Activated CD4-positive, alpha-beta T cell treated with anti-CD3 and anti-CD28 coated beads, Interleukin-2, amount 50 U/mL, for 48 hours (primary cell): ENCODE measurements at regions not wholly inside any gene's neighbourhood (a gene's known extent, or its start where the extent isn't known, plus 50 kb on each side); places are given as distances from the start of the nearest gene placed in this dataset.
"Not testable (repeated sequence)": the region's sequence is repeated elsewhere in the genome, so short reads cannot be mapped to it uniquely, and the experiment has no call there.

ENCODE experiments used
- DNase-seq, 2 experiments: peaks; one replicate each; pipeline ENCODE4 v3.0.0-alpha.2; 2020

DNA sequence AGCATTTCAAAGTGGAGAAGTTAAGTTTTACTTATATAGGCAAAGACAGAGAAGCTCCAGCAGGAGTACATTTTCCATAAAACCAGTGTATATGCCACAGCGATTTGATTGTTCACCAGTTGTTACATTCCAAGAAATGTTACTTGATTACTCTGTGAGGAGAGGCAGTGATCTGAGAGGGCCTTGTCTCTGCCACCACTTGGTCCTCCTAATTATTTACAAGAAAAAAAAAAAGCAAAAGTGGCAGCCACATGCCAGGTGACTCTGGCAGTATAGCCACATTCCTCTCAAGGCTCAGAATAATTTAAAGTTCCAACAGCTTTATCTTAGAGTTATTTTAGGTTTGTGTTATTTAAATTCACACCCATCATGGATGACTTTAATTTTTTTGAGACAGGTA is 1077.8 kb downstream of the ZPLD1 start:
- DNase-seq: no peak

GRCh38 chr3:103513003-103513402 is 1078.2 kb downstream of the ZPLD1 start:
- DNase-seq: no peak

GRCh38 chr3:103515116-103515515 is 1080.3 kb downstream of the ZPLD1 start:
- DNase-seq: no peak

DNA sequence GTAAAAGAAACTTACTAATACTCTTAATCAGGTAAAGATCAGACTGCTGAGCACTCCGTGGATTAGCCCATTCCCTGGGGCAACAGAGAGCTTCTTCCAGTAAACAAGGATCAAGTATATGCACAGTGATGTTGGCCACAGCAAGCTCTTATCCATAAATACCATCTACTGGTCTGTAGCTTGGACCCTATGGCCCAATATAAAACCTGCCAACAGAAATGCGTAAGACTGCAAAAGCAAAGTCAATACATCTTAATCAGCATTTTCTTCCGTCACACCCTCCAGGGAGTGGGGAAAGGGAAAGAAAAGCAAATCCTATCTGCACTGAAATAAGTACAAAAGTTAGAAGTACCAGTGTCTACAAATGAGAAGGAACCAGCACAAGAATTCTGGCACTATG is 1082.1 kb downstream of the ZPLD1 start:
- DNase-seq: no peak

DNA sequence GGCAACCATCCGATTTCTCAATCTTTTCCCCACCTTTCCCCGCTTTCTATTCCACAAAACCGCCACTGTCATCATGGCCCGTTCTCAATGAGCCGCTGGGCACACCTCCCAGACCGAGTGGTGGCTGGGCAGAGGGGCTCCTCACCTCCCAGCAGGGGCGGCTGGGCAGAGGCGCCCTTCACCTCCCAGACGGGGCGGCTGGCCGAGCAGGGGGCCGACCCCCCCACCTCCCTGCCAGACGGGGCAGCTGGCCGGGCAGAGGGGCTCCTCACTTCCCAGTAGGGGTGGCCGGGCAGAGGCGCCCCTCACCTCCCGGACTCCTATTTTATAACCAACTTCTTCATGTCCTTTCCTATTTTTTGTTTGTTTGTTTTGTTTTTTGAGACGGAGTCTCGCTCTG is 1096.5 kb downstream of the ZPLD1 start:
- DNase-seq: not testable (repeated sequence)

GRCh38 chr3:103532986-103533385 is 1098.2 kb downstream of the ZPLD1 start:
- DNase-seq: no peak

DNA sequence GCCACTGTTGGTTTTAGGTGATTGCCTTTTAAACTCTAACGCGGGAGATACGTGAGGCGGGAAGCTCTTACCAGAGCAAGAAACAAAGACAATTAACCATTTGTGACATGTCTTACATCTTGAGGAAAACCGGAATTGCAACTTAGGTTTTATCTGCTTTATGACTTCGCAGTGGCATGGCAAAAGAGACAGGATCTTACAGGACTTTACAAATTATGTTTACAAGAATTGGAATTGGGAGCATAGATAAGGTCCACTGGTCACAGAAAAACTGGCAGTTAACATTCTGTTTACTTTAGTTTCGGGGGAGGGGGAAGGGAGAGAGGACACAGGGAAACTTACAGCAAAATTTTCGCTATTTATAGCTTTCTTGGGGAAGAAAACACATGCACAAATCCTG is 1119.6 kb downstream of the ZPLD1 start:
- no peak for DNase-seq

DNA sequence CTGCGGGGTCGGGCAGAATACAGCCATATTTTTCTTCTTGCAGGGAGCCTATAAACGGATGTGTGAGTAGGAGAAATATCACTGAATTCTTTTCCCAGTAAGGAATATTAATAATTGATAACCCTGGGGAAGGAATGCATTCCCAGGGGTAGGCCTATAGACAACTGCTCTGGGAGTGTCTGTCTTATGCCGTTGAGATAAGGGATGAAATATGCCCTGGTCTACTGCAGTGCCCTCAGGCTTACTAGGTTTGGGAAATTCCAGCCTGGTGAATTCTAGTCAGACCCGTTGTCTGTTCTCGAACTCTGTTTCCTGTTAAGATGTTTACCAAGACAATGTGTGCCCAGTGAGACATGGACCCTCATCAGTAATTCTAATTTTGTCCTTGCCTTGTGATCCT is 1129.3 kb downstream of the ZPLD1 start:
- not testable (repeated sequence) for DNase-seq

- no peak for DNase-seq
Observed at GRCh38 chr3:103585809-103586208, 1151.0 kb downstream of the ZPLD1 start.

GRCh38 chr3:103589770-103590169 is 1155.0 kb downstream of the ZPLD1 start:
- DNase-seq: no peak

GRCh38 chr3:103600844-103601243 is 1166.0 kb downstream of the ZPLD1 start:
- no peak for DNase-seq

DNA sequence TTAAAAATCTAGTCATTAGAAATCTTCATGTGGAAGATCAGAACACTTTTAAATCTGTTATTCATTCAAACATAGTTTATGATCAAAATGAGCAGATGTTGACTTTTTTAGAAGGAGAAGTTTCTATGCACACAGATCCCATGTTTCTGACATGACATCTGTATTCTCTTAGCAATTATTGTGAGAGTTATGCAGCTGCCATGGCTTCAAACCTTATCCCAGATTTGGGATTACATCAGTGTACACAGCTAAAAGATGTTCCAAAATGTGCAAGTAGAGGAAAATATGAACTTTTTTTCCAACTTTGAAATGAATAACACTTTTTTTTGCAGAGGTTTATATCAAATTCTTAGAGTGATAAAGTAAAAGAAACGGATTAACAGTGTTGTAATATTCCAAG is 1166.9 kb downstream of the ZPLD1 start:
- DNase-seq: no peak

DNA sequence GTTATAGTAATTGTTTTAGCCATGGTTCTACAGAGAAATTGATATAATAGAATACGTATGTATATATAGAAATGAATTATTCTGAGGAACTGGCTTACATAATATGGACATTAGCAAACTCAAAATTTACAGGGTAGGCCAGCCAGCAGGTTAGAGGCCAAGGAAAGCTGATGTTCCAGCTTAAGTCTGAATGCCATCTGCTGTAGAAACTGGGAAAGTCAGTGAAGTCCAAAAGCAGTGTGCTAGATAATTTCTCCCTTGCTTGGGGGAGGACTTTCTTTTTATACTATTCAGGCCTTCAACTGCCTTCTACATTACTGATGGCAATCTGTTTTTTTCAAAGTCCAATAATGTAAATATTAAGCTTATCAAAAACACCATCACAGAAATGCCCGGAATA is 1174.7 kb downstream of the ZPLD1 start:
- no peak for DNase-seq

GRCh38 chr3:103613397-103614156 is 1178.8 kb downstream of the ZPLD1 start:
- no peak for DNase-seq

- DNase-seq: no peak
Observed at GRCh38 chr3:103614719-103615118, 1179.9 kb downstream of the ZPLD1 start.

- no peak for DNase-seq
Observed at GRCh38 chr3:103617961-103618360, 1183.1 kb downstream of the ZPLD1 start.

DNA sequence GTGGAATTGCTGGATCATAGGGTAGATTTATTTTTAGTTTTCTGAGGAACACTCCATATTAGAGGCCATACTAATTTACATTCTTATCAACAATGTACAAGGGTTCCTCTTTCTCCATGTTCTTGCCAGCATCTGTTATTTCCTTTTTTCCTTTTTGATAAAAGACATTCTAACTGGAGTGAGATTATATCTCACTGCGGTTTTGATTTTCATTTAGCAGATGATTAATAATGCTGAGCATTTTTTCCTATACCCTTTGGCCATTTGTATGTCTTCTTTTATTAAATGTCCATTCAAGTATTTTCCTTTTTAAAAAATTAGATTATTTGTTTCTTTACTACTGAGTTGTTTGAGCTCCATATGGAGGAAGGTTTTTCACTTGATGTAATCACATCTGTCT is 1189.5 kb downstream of the ZPLD1 start:
- DNase-seq: no peak

- no peak for DNase-seq
Observed at GRCh38 chr3:103629391-103629790, 1194.6 kb downstream of the ZPLD1 start.

- no peak for DNase-seq
Observed at GRCh38 chr3:103644450-103644849, 1209.6 kb downstream of the ZPLD1 start.

DNA sequence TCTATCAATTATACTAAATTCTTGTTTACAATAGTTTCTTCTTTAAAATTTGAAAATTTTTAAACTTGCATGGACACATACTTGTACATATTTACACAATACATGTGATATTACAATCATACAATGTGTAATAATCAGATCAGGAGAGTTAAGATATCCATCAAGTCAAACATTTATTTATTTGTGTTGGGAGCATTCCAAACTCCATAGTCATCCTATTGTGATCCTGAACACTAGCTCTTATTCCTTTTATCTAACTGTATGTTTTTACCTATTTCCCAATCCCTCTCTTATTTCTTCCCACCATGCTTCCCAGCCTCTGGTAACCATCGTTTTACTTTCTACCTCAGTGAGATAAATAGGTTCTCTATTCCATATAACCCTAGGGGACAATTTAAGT is 1219.2 kb downstream of the ZPLD1 start:
- DNase-seq: no peak

GRCh38 chr3:103657756-103658155 is 1222.9 kb downstream of the ZPLD1 start:
- DNase-seq: no peak

DNA sequence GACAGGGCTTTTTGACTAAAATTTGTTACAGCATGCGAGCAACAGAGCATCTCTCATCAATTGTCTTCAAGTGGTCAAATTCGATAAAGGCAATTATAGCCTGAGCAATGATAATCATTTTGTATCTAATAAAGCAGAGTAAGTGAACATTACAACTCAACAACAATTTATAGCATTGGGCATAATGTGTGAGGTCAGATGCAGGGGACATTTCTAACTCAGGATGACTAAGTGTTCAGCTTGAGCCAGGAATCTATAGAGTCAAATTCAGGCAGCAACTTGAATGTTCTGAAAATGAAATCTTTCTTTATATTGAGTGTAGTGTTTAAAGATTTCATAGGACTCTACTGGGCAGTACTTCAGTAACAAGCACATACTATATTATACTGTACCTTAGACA is 1226.0 kb downstream of the ZPLD1 start:
- no peak for DNase-seq

DNA sequence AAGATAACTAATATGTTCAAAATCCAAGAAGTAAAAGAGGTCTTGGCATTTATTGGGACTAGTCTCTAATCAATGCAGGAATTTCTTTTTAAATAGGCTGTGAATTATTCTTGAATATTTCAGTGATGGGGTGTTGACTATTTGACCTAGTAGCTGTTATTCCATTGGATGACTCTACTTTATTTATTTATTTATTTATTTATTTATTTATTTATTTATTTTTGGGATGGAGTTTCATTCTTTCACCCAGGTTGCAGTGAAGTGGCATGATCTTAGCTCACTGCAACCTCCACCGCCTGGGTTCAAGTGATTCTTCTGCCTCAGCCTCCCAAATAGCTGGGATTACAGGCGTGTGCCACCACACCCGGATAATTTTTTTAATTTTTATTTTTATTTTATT is 1227.8 kb downstream of the ZPLD1 start:
- no peak for DNase-seq

GRCh38 chr3:103672346-103672745 is 1237.5 kb downstream of the ZPLD1 start:
- DNase-seq: no peak

DNA sequence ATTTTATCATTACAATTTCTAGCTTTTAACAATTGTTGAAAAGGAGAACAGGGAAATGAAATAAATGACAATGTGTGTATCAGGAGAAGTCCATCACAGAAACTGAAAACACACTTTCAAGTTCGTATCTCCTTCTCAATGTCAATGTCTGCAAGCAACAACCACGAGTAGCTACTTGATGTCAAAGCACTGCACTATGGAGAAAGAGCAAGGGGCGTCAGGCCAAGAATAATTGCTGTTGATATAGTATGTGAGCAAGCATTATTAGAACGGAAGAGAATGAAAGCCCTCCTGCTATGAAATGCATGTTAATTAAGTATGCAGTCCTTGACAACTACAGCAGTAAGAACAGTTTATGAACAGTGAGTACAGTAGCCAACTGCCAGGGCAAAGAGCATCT is 1250.1 kb downstream of the ZPLD1 start:
- DNase-seq: no peak
